Fibroblast of gingiva (primary cell): ENCODE measurements at regions not wholly inside any gene's neighbourhood (a gene's known extent, or its start where the extent isn't known, plus 50 kb on each side); places are given as distances from the start of the nearest gene placed in this dataset.

Experiments
- DNase-seq: peaks from one replicate; pipeline ENCODE4 v3.0.0-alpha.2; 2011; ENCODE audit warnings: low read depth

DNA sequence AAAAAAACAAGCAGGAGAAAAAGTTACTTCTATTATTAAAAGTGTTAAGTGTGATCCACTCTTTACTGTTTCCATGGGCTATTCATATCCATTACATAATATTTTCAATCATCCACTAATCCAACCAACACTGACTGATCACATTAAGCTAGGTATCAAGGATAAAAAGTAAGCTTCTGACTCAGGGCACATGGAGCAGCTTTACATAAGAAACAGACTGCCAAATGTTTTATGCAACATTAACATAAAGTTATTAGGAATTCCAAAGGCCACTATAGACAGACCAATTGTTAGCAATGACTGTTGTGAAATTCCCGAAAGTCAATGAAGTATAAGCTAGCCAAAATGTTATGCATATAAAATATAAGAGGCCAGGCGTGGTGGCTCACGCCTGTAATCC, 277.6 kb downstream of the ZEB2 start:
- no peak for DNase-seq

DNA sequence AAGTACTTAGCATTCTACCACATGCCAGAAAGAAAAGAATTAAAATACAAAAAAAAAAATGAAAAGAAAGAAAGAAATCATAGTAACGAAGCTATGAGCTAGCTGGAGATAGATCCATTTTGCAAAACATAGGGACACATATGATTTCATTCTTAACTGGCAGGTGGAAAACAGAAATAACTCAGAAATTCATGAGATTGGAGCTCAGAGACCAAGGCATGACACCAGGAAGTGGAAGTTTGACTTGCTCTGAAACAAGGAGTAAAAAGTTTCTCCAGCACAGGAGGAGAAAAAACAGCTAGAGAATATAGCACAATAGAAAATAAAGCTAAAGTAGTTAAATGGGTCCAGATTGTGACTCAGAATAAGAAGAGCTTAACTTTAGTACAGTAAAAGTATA, 278.1 kb downstream of the ZEB2 start:
- no peak for DNase-seq

DNA sequence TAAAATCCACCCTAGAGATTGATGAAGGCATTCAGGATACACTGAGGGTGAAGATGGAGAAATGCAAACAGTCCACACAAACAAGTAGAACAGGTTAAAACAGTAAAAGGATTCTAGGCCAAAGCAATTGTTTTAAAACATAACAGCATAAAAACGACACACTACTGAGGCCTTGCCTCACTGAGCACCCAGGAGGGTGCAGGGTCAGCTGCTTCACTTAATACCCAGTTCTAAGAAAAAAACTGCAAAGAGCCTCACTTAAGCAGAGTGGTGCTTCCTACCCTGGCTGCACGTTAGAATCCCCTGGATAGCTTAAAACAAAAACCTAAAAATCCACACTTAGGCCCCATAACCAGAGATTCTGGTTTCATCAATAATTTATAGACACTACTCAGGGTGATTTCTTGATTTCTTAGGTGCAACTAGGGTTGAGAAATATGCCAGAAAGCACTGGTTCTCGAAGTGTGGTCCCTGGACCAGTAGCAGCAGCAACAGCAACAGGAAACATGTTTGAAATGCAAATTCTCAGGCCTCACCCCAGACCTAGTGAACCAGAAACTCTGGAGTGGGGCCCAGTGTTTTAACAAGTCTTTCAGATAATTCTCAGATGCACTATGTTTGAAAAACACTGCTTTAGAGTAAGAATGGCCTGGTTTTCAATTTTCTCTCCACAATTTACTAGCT, 279.1 kb downstream of the ZEB2 start:
- DNase-seq, result no peak

DNA sequence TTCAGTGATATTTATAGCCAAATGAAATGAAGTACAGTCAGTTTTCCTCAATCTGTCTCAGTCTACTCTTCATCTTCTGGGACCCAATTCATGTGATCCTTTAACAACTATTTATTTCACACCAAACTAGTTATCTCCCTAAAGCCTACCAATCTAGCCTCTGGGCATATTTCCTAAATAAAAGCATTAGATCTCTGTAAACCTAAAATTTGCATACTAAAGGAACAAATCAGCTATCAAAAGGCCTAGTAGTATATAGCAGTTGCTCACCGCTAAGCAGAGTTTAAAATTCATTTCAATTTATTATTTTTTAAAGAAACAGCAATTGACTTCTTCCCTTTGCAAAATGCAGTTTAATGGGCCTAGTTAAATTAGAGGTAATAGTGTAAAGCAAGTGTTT, 280.2 kb downstream of the ZEB2 start:
- DNase-seq, result no peak

DNA sequence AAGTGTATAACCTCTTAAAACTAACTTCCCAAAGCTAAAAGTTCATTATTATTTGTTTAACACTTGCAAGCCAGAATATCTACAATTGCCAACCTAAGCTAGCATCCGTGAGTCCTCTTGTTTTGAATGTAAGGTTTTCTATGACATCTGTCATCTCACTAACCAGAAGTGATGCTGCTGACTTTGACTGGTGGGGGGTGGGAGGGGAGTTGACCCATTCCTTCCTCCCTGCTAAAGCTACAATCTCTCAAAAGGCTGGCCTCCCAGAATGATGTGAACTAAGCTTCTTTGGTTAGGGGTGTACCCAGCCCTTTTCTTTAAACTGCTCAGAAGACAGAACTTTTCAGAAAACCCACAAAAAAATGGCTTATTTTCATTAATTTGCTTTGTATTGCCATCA, 280.6 kb downstream of the ZEB2 start:
- DNase-seq, result no peak

DNA sequence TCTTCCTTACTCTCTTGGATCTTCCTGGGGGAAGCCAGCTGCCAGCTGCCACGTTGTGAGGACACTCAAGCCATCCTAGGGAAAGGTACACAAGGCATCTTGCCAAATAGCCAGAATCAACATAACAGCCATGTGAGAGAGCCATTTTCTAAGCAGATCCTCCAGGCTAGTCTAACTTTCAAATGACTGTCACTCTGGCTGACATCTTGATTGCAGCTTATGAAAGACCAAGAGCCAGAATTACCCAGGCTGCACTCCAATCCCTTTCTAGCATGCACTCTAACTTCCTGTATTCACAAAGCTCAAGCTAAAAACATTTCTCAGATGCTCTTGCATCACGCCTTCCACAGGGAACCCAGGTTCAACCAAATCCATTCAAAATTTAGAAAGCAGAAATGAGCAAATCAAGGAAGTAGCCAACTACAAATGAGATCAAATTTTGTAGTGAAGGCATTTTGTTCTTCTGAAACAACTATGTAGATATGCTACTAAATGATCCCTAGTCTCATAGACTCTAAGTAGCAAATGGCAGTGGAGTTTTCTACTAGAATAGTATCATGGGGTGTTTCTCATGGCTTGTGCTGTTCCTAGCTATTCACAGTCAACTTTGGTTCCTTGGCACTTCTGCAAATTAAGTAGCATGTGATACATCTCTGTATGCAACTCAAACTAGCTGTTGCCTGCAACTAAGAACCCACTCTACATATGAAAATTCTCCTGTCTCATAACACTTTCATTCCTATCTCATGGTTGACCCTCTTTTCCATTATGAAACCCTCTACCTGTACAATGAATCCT, 281.9 kb downstream of the ZEB2 start:
- peak; percentile 10 for DNase-seq

DNA sequence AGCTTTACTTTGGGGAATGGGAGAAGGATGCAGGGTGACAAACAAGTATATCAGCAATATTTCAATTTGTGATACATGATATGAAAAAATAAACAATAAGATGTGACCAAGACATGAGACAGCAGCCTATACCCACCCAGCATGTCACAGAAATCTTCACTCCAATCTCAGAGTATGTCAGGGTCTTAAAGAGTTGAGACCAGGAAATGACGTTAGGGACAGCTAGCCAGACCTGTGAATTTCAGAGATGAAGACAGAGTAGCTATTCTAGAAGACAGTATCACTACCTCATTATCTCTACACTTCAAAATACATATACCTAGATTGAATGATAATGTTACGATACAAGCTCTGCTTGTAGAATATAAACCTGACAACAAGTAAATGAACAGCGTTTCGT, 282.8 kb downstream of the ZEB2 start:
- DNase-seq, result no peak

DNA sequence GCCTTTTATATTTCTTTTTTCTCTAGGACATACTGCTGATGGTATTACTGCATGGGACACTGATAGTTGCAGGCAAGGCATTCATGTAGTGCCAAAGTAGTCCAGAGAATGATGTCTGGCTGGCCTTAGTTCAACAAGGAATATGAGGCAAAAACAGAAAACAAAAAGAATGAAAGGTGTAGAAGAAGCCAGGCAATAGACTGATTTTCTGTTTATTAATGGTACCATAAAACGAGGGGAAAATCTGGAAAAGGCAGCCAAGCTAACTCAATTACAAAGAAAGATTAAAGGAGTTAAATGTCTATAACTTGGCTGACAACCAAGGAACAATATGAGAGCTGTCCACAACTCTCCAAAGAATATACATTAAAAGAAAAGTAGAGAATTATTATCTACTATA, 284.9 kb downstream of the ZEB2 start:
- DNase-seq, result no peak

DNA sequence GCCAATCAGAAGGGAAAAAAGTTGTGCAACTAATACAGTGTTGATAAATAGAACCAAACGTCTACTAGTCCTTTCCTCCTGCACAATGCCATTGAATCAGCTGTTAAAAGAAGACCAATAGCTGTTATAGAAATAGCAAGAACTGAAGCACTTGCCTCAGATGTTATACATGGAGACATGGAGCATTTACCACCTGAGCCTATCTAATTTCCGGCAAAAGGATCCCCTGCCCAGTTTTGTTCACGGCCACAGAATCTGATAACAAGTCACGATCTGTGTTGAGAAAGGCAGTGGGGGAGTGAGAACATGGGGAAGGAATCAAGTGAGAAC, 285.4 kb downstream of the ZEB2 start:
- DNase-seq, result peak; percentile 8

DNA sequence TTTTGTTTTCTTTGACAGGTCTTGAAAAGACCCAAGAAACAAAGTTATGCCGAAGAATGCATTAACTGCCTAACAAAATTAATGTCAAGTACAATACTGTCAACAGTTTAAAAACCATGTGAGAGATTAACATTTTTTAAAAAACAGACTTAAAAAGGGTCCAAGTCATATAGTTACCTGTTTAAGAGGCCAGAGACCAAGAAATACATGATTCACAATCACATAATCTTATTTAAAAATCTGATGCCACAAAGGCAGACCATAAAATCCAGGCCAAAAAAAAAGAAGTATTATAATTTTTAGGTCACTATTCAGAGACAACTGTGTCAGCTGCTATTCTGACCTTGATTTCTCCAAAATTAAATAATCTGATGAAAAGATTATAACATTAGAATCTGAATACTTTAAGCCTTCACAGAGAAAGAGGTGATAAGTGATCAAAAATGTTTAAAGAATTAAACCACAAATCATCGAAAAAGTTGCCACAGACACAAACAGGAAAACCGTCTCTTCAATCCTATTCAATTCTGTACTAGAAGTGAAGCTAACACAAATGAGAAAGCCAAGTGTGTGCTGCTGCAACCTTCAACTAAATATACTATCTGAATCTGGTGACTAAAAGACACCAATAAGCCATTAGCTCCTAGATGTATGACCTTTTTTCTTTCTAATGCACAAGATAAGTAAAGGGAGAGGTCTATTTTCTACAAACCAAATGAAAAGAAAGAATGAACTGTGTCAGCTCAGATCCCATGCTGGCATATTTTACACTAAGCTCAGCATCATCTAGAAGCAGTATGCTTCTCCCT, 286.0 kb downstream of the ZEB2 start:
- no peak for DNase-seq

DNA sequence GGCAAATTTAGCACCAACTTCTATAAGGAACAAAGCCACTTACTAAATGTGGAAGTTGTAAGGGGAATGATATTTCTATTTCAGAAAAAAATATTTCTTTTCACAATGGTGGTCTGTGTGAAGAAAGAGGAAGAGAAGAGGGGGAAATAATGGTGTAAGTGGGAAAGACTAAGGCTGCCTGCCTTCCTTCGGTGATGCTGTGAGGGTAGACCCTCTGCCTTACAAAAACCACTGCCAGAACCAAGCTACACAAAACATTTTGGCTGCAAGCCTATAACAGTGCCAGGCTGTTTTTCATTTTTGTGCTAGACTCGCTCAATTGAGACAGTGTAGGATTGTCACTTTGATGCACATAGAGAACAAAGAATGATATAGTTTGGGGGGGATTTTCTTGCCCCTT, 286.6 kb downstream of the ZEB2 start:
- no peak for DNase-seq

DNA sequence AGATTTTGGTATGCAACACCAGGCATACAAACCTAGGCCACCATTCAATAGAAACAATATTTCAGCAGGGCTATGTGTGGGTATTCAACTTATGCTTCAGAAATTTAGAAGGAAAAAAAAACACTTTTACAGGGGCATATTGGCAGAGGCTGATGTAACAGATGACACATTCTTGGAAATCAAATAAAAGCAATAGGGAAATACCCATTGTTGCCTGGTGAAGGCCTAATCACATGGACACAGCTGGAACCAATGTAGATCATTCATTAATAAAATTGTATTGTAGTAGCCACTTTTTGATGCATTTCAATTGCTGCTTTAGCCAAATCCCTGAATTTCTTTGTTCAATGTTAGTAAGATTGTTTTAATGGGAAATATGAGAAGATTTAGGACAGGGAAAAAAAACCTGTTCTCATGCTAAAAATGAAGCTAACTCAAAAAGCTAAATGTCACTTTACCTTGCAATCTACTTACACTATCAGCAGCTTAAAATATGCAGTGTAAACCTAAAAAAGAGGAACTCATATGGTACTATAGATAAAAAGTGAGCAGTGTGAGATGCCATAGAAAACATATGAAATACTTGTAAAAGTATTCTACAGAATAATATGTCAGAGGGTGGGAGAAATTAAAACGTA, 289.4 kb downstream of the ZEB2 start:
- peak; percentile 19 for DNase-seq

DNA sequence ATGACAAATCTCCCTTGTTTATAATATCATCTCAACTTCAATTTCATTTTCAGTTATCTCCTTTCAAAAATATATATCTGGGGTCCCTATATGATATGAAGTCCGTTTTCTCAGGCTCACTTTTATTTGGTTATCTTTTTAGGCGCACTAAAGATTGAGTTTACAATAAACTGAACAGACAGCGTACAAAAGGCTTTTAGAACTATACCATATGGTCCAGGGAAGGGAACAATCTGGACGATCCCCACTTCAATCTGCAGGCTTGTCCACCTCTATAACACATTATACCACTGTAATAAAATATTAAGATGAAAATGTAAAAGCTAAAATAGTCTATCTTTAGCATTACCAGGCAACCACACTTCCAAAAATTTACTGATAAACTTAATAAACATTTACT, 289.9 kb downstream of the ZEB2 start:
- DNase-seq, result no peak

DNA sequence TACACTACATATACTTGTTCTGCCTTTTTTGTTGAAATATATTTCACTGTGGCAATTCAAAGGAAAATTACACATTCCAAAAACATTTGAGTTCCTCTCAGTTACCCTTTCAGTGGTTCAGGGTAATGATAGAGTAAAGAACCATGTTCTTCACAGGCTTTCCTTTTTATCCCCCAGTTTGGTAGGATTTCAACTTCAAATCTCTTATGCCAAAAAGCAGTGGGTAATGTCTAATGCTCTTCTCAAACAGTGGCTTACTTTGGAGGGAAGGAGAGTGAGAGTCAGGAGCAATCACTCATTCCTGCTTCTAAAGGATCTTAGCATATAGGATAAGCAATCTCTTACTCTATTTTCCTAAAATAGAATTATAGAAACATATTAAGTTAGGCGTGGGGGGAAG, 290.6 kb downstream of the ZEB2 start:
- no peak for DNase-seq

DNA sequence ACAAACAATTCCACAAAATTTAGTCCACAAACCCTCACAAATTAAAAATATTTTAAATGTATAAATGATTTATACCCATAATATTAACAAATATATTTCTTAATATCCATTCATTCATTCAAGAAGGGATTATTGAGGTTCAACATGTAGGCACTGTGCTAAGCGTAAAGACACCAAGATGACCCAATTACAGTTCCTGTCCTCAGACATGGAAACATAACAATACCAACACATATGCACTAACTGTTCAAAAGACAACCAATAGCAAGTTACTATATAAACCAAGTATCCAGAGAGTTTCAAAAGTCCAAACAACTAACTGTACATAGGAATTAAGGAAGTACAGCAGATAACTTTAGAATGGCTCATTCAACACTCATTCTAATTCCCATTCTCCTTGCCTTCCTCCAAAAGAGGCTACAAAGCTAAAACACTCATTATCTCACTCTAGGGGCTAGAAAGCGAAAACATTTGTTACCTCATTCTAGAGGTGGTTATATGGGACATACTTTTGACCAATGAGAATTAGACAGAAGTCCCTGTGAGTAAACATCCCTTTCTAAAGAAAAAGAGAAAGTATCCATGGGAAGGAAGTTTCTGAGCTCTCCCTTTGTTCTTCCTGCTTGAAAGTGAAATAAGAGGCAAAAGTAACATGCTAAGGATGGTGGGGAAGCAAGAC, 292.4 kb downstream of the ZEB2 start:
- DNase-seq, result no peak

DNA sequence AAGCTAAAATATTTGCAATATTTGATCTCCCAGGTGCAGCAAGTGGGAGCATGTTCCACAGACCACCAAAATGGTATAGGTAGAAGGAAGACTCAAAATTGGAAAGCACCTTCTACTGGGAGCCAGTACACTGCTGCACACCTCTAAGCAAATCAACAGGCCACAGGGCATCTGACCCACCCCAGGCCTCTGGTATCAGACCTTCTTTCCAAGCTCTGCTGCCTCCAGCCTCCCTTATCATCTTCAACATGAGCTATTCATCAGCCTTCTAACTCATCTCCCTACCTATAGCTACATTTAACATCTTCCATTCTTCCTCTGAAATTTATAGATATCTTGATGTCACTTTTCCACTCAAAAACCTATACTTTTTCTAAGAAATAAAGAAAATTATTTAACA, 294.8 kb downstream of the ZEB2 start:
- DNase-seq, result no peak

DNA sequence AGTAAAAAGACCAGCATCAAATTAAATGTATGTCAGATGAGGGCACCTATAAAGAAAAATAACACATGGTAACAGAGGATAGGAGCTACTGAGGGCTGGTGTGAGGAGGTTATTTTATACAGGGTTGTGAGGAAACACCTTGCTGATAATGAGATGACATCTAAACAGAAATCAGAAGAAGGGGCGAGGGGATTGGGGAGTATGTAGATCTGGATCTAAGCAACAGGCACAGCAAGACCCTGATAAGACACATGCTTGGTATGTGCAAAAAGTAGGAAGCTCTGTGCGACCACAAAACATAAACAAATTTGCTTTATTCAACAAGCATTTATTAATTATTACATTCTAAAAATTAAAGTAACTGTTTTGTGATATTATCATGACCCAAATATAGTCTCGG, 295.4 kb downstream of the ZEB2 start:
- no peak for DNase-seq

DNA sequence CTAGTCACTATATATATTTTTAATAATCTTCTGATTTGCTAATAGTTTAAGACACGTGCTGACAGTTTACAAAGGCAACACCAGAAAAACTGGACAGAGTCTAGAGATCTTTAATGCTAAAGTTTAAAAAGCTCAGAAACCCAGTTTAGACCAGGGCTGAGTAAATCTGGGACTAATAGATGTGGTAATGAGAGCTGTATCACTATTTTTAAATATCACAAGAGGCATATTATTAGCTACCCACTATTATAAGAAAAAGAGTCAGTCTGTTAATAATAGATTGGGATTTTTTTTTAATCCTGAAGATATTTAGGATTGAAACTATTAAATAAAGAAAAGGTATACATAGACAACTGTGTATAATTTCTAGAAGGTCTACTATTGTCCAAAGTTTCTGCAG, 299.9 kb downstream of the ZEB2 start:
- DNase-seq, result no peak

DNA sequence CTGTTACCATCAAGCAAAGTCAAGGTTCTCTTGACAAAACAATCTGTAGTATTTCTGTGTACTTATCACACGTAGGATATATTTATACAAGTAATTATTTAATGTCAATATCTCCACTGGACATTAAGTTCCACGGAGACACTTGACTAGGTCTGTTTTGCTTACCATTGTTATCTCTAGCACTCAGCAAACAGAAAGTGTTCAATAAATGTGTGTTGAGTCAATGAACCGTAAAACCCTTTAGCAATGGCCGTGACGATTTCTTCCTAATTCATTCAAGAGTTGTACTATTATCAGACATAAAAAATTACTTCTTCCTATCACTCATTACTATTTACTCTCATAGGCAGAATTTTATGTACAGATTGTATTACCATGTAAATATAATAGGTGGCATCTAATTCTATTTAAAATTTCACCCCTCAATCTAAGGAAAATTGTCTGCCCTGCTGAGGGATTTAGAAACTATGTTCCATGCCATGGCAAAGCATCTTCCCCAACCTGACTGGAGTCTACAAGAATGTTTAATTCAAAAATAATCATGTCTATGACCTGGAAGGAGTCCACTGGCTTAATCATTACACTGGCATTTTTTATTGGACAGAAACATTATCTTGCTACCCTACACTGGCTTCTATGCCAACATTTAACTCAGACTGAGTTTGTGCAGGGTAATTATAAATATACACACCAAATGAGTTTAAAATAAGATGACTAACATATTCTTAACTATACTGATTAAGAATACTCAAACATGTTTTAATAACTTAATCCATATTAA, 301.9 kb downstream of the ZEB2 start:
- peak; percentile 27 for DNase-seq

DNA sequence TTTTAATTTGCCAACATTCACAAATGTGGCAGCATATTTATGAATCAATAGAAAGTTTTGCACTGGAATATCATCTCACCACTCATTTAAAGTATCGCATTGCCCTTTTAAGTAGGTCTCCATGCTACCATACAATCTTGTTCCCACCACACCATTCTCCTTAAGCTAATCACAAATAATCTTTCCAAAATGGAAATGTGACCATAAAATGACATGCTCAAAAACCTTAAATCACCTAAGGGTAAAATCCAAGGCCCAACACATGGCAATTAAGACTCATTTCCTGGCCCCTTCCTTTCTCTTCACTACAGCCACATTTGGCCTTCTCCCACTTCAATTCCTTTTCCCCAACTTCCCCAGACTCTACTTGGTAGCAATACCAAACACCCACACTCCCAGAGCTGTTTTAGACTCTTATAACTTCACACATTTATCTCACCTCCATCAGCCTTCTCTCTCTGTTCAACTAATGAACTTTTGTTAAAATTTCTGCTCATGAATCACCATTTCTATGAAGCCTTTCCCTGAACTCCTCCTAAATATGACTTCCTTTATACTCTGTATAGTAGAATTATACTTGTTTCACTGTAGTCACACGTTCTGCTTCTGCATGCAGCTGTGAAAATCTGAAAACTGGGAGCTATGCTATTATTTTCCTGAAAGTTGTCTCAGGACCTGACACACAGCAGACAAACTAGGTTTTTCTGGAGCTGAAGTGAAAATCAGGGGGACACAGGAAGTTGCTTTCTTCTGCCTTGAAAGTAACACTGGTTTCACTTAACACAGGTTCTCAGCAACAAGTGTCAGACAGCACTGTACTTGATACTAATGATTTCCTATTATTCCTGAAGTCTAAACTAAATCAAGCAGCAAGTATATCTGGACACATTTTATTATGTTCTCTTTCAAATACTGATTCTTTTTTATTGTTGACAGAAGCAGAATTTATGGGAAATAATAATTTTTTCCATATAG, 303.9 kb downstream of the ZEB2 start:
- no peak for DNase-seq
